ENCODE measurements at regions not wholly inside any gene's neighbourhood (a gene's known extent, or its start where the extent isn't known, plus 50 kb on each side); places are given as distances from the start of the nearest gene placed in this dataset.

DNA sequence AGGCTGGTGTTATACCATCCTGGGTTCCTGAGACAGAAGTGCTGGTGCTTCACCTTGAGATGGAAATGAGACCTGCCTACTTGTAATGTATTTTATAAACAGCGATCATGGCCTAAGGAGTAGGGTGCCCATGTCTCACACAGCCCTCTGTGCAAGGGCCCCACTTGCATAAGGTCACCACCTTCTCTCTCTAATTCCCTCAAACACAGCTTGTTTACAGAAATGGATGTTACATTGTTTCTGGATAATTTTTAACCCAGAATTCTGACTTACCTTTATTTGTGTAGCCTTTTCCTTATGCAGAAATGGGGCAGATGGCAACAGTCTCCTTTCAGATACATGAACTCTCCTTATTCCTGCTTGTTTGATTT lies 95.1 kb upstream of the UMPS start (continued):
- TF ChIP-seq ZNF24 (IDR thresholded peaks at IDR 0.05) (no peak), GTF2F1 (IDR thresholded peaks at IDR 0.05; ENCODE audit: low read length) (no peak), KLF13 (CRISPR knock-in tag; IDR thresholded peaks at IDR 0.05) (no peak), ASH2L (IDR thresholded peaks at IDR 0.05; ENCODE audit: insufficient read length, low read depth, low read length) (peak; percentile 97), ZIK1 (CRISPR knock-in tag; IDR thresholded peaks at IDR 0.05; ENCODE audit: borderline replicate concordance, low read depth) (no peak), BHLHE40 (IDR thresholded peaks at IDR 0.05; ENCODE audit: low read length) (no peak), EED (CRISPR knock-in tag; IDR thresholded peaks at IDR 0.05) (no peak), ZNF652 (CRISPR knock-in tag; IDR thresholded peaks at IDR 0.05; ENCODE audit: borderline replicate concordance, low read depth) (no peak), ZNF547 (CRISPR knock-in tag; IDR thresholded peaks at IDR 0.05) (no peak), ZNF546 (CRISPR knock-in tag; conservative IDR thresholded peaks at IDR 0.05) (no peak), ZSCAN12 (CRISPR knock-in tag; IDR thresholded peaks at IDR 0.05) (no peak), ZNF790 (CRISPR knock-in tag; IDR thresholded peaks at IDR 0.05; ENCODE audit: borderline replicate concordance) (no peak), SNRNP70 (IDR thresholded peaks at IDR 0.05; ENCODE audit: low read depth, low read length) (no peak), ZNF660 (CRISPR knock-in tag; IDR thresholded peaks at IDR 0.05; ENCODE audit: borderline replicate concordance, low read depth) (no peak), MEIS1 (CRISPR knock-in tag; IDR thresholded peaks at IDR 0.05; ENCODE audit: borderline replicate concordance) (no peak), SETDB1 (CRISPR knock-in tag; IDR thresholded peaks at IDR 0.05; ENCODE audit: borderline replicate concordance) (no peak), ZNF496 (CRISPR knock-in tag; IDR thresholded peaks at IDR 0.05; ENCODE audit: insufficient replicate concordance) (no peak), MBNL3 (CRISPR knock-in tag; conservative IDR thresholded peaks at IDR 0.05) (no peak), RORA (CRISPR knock-in tag; IDR thresholded peaks at IDR 0.05) (no peak), NFKB2 (CRISPR knock-in tag; IDR thresholded peaks at IDR 0.05; ENCODE audit: borderline replicate concordance) (no peak)
- TF ChIP-seq, protein P1, sequence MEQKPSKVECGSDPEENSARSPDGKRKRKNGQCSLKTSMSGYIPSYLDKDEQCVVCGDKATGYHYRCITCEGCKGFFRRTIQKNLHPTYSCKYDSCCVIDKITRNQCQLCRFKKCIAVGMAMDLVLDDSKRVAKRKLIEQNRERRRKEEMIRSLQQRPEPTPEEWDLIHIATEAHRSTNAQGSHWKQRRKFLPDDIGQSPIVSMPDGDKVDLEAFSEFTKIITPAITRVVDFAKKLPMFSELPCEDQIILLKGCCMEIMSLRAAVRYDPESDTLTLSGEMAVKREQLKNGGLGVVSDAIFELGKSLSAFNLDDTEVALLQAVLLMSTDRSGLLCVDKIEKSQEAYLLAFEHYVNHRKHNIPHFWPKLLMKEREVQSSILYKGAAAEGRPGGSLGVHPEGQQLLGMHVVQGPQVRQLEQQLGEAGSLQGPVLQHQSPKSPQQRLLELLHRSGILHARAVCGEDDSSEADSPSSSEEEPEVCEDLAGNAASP (CRISPR knock-in tag; IDR thresholded peaks at IDR 0.05; ENCODE audit: borderline replicate concordance), result peak; percentile 91
- TF ChIP-seq, protein P2, sequence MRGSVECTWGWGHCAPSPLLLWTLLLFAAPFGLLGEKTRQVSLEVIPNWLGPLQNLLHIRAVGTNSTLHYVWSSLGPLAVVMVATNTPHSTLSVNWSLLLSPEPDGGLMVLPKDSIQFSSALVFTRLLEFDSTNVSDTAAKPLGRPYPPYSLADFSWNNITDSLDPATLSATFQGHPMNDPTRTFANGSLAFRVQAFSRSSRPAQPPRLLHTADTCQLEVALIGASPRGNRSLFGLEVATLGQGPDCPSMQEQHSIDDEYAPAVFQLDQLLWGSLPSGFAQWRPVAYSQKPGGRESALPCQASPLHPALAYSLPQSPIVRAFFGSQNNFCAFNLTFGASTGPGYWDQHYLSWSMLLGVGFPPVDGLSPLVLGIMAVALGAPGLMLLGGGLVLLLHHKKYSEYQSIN (CRISPR knock-in tag; IDR thresholded peaks at IDR 0.05; ENCODE audit: borderline replicate concordance), result no peak
- TF ChIP-seq, protein P3, sequence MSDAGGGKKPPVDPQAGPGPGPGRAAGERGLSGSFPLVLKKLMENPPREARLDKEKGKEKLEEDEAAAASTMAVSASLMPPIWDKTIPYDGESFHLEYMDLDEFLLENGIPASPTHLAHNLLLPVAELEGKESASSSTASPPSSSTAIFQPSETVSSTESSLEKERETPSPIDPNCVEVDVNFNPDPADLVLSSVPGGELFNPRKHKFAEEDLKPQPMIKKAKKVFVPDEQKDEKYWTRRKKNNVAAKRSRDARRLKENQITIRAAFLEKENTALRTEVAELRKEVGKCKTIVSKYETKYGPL (CRISPR knock-in tag; IDR thresholded peaks at IDR 0.05), result no peak
- TF ChIP-seq, protein P4, sequence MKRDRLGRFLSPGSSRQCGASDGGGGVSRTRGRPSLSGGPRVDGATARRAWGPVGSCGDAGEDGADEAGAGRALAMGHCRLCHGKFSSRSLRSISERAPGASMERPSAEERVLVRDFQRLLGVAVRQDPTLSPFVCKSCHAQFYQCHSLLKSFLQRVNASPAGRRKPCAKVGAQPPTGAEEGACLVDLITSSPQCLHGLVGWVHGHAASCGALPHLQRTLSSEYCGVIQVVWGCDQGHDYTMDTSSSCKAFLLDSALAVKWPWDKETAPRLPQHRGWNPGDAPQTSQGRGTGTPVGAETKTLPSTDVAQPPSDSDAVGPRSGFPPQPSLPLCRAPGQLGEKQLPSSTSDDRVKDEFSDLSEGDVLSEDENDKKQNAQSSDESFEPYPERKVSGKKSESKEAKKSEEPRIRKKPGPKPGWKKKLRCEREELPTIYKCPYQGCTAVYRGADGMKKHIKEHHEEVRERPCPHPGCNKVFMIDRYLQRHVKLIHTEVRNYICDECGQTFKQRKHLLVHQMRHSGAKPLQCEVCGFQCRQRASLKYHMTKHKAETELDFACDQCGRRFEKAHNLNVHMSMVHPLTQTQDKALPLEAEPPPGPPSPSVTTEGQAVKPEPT (CRISPR knock-in tag; IDR thresholded peaks at IDR 0.05; ENCODE audit: low read depth), result no peak
- TF ChIP-seq, protein P5, sequence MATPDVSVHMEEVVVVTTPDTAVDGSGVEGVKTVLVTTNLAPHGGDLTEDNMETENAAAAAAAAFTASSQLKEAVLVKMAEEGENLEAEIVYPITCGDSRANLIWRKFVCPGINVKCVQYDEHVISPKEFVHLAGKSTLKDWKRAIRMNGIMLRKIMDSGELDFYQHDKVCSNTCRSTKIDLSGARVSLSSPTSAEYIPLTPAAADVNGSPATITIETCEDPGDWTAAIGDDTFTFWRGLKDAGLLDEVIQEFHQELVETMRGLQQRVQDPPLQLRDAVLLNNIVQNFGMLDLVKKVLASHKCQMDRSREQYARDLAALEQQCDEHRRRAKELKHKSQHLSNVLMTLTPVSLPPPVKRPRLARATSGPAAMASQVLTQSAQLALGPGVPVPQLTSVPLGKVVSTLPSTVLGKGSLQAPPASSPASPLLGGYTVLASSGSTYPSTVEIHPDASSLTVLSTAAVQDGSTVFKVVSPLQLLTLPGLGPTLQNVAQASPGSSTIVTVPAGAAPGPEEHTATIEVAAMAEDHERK (CRISPR knock-in tag; IDR thresholded peaks at IDR 0.05; ENCODE audit: low read depth), result no peak

Data from HepG2 (cell line).